K562 (cell line): ENCODE measurements at regions not wholly inside any gene's neighbourhood (a gene's known extent, or its start where the extent isn't known, plus 50 kb on each side); places are given as distances from the start of the nearest gene placed in this dataset.

Experiments
- CEBPG ChIP-seq, 3 experiments: fragments of 200-800 bp in 1 of 3; sonication (Bioruptor generic) in 1 of 3; sonication (generic) in 1 of 3; formaldehyde crosslinking in 1 of 3; IDR thresholded peaks in 2 of 3; conservative IDR thresholded peaks in 1 of 3; 2 replicates each; pipeline versions ENCODE4 v1.6.1 to v1.8.0; 2016 to 2022; ENCODE audit warnings: missing compliant biosample characterization in 2 of 3, missing genetic modification characterization in 2 of 3, mild to moderate bottlenecking in 1 of 3, missing genetic modification reagents in 1 of 3
- RBBP5 ChIP-seq: fragments of 200-600 bp; sonication (generic); IDR thresholded peaks from 2 replicates; pipeline ENCODE4 v1.6.1; 2012; ENCODE audit warnings: borderline replicate concordance, mild to moderate bottlenecking, low read length, control low read depth, inconsistent platforms; ENCODE audit not compliant: insufficient read depth, poor library complexity, severe bottlenecking
- TF ChIP-seq, protein P1 (sequence below): fragments of 250-450 bp; sonication (Bioruptor Pico); IDR thresholded peaks from 2 replicates; pipeline ENCODE4 v1.8.0; 2021; ENCODE audit warnings: moderate library complexity, mild to moderate bottlenecking, inconsistent platforms
- TF ChIP-seq, protein P2 (sequence below): IDR thresholded peaks from 2 replicates; pipeline ENCODE4 v1.6.1; 2011; ENCODE audit not compliant: insufficient read length; ENCODE audit errors: extremely low read depth
- TF ChIP-seq, protein P3 (sequence below): sonication (generic); formaldehyde crosslinking; IDR thresholded peaks from 2 replicates; pipeline ENCODE4 v1.8.0; 2022; ENCODE audit warnings: missing genetic modification reagents, mild to moderate bottlenecking, borderline replicate concordance

DNA sequence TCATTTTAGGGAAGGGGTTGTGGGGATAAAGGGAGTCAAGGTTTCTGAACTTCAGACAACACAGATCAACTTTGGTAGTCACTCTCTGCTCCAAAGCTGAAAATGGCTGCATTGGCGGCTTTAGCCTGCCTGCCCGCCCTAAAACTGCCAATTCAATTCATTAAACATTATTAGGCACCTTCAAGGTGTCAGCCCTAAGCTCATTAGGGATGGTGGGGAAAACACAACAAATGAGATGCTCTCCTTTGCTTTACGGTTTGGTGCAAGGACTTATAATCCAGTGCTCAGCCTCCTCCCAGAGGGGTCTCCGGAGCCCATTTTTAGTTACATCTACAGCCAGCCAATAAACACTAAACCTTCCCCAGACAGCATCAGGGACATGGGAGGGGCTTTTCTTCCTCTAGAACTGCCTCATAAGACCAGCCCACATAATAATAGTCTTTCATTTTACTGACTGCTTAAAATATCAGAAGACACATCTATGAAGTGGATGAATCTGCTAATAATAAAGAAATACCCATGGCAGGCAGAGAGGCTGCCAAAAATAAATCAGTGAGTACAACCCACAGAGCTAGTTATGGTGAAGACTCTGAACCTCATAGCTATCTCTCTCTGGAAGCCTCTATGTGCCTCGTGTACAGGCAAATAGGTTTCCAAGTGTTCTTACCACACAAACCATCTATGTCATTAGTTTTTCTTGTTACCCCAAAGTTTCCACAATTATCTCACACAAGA, 102.8 kb upstream of the NCAM1 start (continued):
- TF ChIP-seq, protein P1, sequence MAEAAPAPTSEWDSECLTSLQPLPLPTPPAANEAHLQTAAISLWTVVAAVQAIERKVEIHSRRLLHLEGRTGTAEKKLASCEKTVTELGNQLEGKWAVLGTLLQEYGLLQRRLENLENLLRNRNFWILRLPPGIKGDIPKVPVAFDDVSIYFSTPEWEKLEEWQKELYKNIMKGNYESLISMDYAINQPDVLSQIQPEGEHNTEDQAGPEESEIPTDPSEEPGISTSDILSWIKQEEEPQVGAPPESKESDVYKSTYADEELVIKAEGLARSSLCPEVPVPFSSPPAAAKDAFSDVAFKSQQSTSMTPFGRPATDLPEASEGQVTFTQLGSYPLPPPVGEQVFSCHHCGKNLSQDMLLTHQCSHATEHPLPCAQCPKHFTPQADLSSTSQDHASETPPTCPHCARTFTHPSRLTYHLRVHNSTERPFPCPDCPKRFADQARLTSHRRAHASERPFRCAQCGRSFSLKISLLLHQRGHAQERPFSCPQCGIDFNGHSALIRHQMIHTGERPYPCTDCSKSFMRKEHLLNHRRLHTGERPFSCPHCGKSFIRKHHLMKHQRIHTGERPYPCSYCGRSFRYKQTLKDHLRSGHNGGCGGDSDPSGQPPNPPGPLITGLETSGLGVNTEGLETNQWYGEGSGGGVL (CRISPR knock-in tag): no peak
- no peak for TF ChIP-seq CEBPG (CRISPR knock-in tag; IDR thresholded peaks at IDR 0.05)
- TF ChIP-seq CEBPG (tag; conservative IDR thresholded peaks at IDR 0.05 in 1 of 2, IDR thresholded peaks at IDR 0.05 in 1 of 2): no peak
- TF ChIP-seq, protein P2, sequence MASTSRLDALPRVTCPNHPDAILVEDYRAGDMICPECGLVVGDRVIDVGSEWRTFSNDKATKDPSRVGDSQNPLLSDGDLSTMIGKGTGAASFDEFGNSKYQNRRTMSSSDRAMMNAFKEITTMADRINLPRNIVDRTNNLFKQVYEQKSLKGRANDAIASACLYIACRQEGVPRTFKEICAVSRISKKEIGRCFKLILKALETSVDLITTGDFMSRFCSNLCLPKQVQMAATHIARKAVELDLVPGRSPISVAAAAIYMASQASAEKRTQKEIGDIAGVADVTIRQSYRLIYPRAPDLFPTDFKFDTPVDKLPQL: no peak
- TF ChIP-seq, protein P3, sequence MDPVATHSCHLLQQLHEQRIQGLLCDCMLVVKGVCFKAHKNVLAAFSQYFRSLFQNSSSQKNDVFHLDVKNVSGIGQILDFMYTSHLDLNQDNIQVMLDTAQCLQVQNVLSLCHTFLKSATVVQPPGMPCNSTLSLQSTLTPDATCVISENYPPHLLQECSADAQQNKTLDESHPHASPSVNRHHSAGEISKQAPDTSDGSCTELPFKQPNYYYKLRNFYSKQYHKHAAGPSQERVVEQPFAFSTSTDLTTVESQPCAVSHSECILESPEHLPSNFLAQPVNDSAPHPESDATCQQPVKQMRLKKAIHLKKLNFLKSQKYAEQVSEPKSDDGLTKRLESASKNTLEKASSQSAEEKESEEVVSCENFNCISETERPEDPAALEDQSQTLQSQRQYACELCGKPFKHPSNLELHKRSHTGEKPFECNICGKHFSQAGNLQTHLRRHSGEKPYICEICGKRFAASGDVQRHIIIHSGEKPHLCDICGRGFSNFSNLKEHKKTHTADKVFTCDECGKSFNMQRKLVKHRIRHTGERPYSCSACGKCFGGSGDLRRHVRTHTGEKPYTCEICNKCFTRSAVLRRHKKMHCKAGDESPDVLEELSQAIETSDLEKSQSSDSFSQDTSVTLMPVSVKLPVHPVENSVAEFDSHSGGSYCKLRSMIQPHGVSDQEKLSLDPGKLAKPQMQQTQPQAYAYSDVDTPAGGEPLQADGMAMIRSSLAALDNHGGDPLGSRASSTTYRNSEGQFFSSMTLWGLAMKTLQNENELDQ (CRISPR knock-in tag): no peak
- TF ChIP-seq RBBP5: no peak
